WTC11 (cell line): ENCODE measurements at regions not wholly inside any gene's neighbourhood (a gene's known extent, or its start where the extent isn't known, plus 50 kb on each side); places are given as distances from the start of the nearest gene placed in this dataset.

ENCODE experiments used
- CREM ChIP-seq: sonication (generic); formaldehyde crosslinking; IDR thresholded peaks from 2 replicates; pipeline ENCODE4 v1.8.1; 2022; ENCODE audit warnings: mild to moderate bottlenecking, missing genetic modification reagents, moderate library complexity
- EMX1 ChIP-seq: fragments of 250-450 bp; sonication (Bioruptor Pico); IDR thresholded peaks from 2 replicates; pipeline ENCODE4 v1.8.0; 2021; ENCODE audit warnings: mild to moderate bottlenecking
- SMAD4 ChIP-seq: sonication (generic); formaldehyde crosslinking; IDR thresholded peaks from 2 replicates; pipeline ENCODE4 v1.8.0; 2022; ENCODE audit warnings: mild to moderate bottlenecking, missing genetic modification reagents
- TCF7 ChIP-seq: sonication (generic); formaldehyde crosslinking; IDR thresholded peaks from 2 replicates; pipeline ENCODE4 v1.8.0; 2022; ENCODE audit warnings: mild to moderate bottlenecking, low read depth, missing genetic modification reagents, moderate library complexity
- USF1 ChIP-seq: sonication (generic); formaldehyde crosslinking; IDR thresholded peaks from 2 replicates; pipeline ENCODE4 v1.8.0; 2022; ENCODE audit warnings: mild to moderate bottlenecking, missing genetic modification reagents
- ZBTB21 ChIP-seq: sonication (generic); formaldehyde crosslinking; IDR thresholded peaks from 2 replicates; pipeline ENCODE4 v1.8.1; 2023; ENCODE audit warnings: mild to moderate bottlenecking, missing genetic modification reagents, borderline replicate concordance
- TF ChIP-seq, protein P1 (sequence below): fragments of 200-600 bp; IDR thresholded peaks from 2 replicates; pipeline ENCODE4 v1.8.0; 2022; ENCODE audit warnings: antibody characterized with exemption
- TF ChIP-seq, protein P2 (sequence below): sonication (generic); formaldehyde crosslinking; IDR thresholded peaks from 2 replicates; pipeline ENCODE4 v1.8.1; 2023; ENCODE audit warnings: mild to moderate bottlenecking, missing genetic modification reagents, borderline replicate concordance
- TF ChIP-seq, protein P3 (sequence below): sonication (generic); formaldehyde crosslinking; IDR thresholded peaks from 2 replicates; pipeline ENCODE4 v1.8.1; 2022; ENCODE audit warnings: mild to moderate bottlenecking, missing genetic modification reagents, moderate library complexity, borderline replicate concordance

- TF ChIP-seq, protein P1, sequence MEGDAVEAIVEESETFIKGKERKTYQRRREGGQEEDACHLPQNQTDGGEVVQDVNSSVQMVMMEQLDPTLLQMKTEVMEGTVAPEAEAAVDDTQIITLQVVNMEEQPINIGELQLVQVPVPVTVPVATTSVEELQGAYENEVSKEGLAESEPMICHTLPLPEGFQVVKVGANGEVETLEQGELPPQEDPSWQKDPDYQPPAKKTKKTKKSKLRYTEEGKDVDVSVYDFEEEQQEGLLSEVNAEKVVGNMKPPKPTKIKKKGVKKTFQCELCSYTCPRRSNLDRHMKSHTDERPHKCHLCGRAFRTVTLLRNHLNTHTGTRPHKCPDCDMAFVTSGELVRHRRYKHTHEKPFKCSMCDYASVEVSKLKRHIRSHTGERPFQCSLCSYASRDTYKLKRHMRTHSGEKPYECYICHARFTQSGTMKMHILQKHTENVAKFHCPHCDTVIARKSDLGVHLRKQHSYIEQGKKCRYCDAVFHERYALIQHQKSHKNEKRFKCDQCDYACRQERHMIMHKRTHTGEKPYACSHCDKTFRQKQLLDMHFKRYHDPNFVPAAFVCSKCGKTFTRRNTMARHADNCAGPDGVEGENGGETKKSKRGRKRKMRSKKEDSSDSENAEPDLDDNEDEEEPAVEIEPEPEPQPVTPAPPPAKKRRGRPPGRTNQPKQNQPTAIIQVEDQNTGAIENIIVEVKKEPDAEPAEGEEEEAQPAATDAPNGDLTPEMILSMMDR = no peak
- TF ChIP-seq, protein P2, sequence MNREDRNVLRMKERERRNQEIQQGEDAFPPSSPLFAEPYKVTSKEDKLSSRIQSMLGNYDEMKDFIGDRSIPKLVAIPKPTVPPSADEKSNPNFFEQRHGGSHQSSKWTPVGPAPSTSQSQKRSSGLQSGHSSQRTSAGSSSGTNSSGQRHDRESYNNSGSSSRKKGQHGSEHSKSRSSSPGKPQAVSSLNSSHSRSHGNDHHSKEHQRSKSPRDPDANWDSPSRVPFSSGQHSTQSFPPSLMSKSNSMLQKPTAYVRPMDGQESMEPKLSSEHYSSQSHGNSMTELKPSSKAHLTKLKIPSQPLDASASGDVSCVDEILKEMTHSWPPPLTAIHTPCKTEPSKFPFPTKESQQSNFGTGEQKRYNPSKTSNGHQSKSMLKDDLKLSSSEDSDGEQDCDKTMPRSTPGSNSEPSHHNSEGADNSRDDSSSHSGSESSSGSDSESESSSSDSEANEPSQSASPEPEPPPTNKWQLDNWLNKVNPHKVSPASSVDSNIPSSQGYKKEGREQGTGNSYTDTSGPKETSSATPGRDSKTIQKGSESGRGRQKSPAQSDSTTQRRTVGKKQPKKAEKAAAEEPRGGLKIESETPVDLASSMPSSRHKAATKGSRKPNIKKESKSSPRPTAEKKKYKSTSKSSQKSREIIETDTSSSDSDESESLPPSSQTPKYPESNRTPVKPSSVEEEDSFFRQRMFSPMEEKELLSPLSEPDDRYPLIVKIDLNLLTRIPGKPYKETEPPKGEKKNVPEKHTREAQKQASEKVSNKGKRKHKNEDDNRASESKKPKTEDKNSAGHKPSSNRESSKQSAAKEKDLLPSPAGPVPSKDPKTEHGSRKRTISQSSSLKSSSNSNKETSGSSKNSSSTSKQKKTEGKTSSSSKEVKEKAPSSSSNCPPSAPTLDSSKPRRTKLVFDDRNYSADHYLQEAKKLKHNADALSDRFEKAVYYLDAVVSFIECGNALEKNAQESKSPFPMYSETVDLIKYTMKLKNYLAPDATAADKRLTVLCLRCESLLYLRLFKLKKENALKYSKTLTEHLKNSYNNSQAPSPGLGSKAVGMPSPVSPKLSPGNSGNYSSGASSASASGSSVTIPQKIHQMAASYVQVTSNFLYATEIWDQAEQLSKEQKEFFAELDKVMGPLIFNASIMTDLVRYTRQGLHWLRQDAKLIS = no peak
- TF ChIP-seq TCF7 (CRISPR knock-in tag) (no peak), CREM (CRISPR knock-in tag) (no peak), USF1 (CRISPR knock-in tag) (no peak), ZBTB21 (CRISPR knock-in tag) (no peak), EMX1 (no peak), SMAD4 (no peak)
- TF ChIP-seq, protein P3, sequence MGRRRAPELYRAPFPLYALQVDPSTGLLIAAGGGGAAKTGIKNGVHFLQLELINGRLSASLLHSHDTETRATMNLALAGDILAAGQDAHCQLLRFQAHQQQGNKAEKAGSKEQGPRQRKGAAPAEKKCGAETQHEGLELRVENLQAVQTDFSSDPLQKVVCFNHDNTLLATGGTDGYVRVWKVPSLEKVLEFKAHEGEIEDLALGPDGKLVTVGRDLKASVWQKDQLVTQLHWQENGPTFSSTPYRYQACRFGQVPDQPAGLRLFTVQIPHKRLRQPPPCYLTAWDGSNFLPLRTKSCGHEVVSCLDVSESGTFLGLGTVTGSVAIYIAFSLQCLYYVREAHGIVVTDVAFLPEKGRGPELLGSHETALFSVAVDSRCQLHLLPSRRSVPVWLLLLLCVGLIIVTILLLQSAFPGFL (CRISPR knock-in tag) = no peak
Observed at GRCh38 chr18:40243607-40244006, 1711.4 kb upstream of the PIK3C3 start.
